Stomach smooth muscle (tissue), 2 donors: ENCODE measurements at regions not wholly inside any gene's neighbourhood (a gene's known extent, or its start where the extent isn't known, plus 50 kb on each side); places are given as distances from the start of the nearest gene placed in this dataset.

Source experiments
- H3K27ac ChIP-seq: one replicate; pipeline ENCODE4 v1.7.0; 2013; ENCODE audit warnings: mild to moderate bottlenecking, low read length, inconsistent platforms
- H3K27me3 ChIP-seq, 2 donors: one replicate each; pipeline ENCODE4 v1.7.0; 2013; ENCODE audit warnings: low read length in 2 of 2; ENCODE audit not compliant: insufficient read depth in 2 of 2, control insufficient read depth in 1 of 2
- H3K36me3 ChIP-seq, 2 donors: one replicate each; pipeline ENCODE4 v1.7.0; 2013; ENCODE audit warnings: low read length in 2 of 2; ENCODE audit not compliant: control insufficient read depth in 2 of 2, insufficient read depth in 2 of 2
- H3K4me1 ChIP-seq: one replicate; pipeline ENCODE4 v1.7.0; 2013; ENCODE audit warnings: low read length; ENCODE audit not compliant: control insufficient read depth, insufficient read depth
- H3K4me3 ChIP-seq, 2 donors: one replicate each; pipeline ENCODE4 v1.7.0; 2013; ENCODE audit warnings: low read length in 2 of 2
- H3K9ac ChIP-seq, 2 donors: one replicate each; pipeline ENCODE4 v1.7.0; 2013; ENCODE audit warnings: low read length in 2 of 2, mild to moderate bottlenecking in 1 of 2
- H3K9me3 ChIP-seq, 2 donors: one replicate each; pipeline ENCODE4 v1.7.0; 2013; ENCODE audit warnings: low read length in 2 of 2; ENCODE audit not compliant: control insufficient read depth in 2 of 2
- donor health status: healthy.
- donor health status: Pancreatic carcinoma.

- Histone ChIP-seq H3K9ac (no peak overlapping the region), H3K36me3 (no peaks in the 10 kb centered on the region), H3K27me3 (no peaks in the 10 kb centered on the region), H3K4me1 (no peaks in the 10 kb centered on the region), H3K4me3 (no peak overlapping the region), H3K9me3 (peaks cover 2 to 4% of the 10 kb centered on the region in 2 donors), H3K27ac (no peak overlapping the region)
Observed at GRCh38 chr10:20977300-20977699, 80.2 kb upstream of the NEBL start.

- no peaks in the 10 kb centered on the region for H3K27me3 ChIP-seq
Observed at GRCh38 chr10:20976891-20977290, 79.8 kb upstream of the NEBL start.

GRCh38 chr10:20976390-20976789, 79.3 kb upstream of the NEBL start:
- Histone ChIP-seq H3K27me3 (no peaks in the 10 kb centered on the region), H3K27ac (no peak overlapping the region), H3K4me1 (no peaks in the 10 kb centered on the region), H3K9me3 (peaks cover 0 to under 1% of the 10 kb centered on the region in 2 donors), H3K9ac (no peak overlapping the region), H3K4me3 (no peak overlapping the region), H3K36me3 (no peaks in the 10 kb centered on the region)

More at GRCh38 chr10:20976891-20977290, 79.8 kb upstream of the NEBL start:
- H3K4me1 ChIP-seq = no peaks in the 10 kb centered on the region
- H3K4me3 ChIP-seq = no peak overlapping the region
- no peak overlapping the region for H3K27ac ChIP-seq
- H3K9ac ChIP-seq = no peak overlapping the region
- no peaks in the 10 kb centered on the region for H3K36me3 ChIP-seq
- H3K9me3 ChIP-seq = peaks cover 2 to 4% of the 10 kb centered on the region in 2 donors

GRCh38 chr10:20975236-20975635, 78.1 kb upstream of the NEBL start:
- Histone ChIP-seq H3K27ac (no peak overlapping the region), H3K4me3 (no peak overlapping the region)

GRCh38 chr10:20972925-20973324, 75.8 kb upstream of the NEBL start:
- Histone ChIP-seq H3K9ac (no peak overlapping the region), H3K27ac (no peak overlapping the region), H3K4me1 (no peaks in the 10 kb centered on the region), H3K4me3 (no peak overlapping the region), H3K27me3 (no peaks in the 10 kb centered on the region), H3K9me3 (no peaks in the 10 kb centered on the region), H3K36me3 (no peaks in the 10 kb centered on the region)

More at GRCh38 chr10:20975236-20975635, 78.1 kb upstream of the NEBL start:
- H3K27me3 ChIP-seq = no peaks in the 10 kb centered on the region
- no peaks in the 10 kb centered on the region for H3K4me1 ChIP-seq
- no peaks in the 10 kb centered on the region for H3K36me3 ChIP-seq
- H3K9ac ChIP-seq = no peak overlapping the region
- H3K9me3 ChIP-seq = no peaks in the 10 kb centered on the region

- no peaks in the 10 kb centered on the region for H3K4me1 ChIP-seq
- no peaks in the 10 kb centered on the region for H3K9me3 ChIP-seq
- no peak overlapping the region for H3K4me3 ChIP-seq
- no peak overlapping the region for H3K9ac ChIP-seq
- H3K27me3 ChIP-seq = no peaks in the 10 kb centered on the region
- H3K36me3 ChIP-seq = no peaks in the 10 kb centered on the region
- no peak overlapping the region for H3K27ac ChIP-seq
Observed at GRCh38 chr10:20971901-20972300, 74.8 kb upstream of the NEBL start.

- H3K9me3 ChIP-seq = no peaks in the 10 kb centered on the region
- H3K27ac ChIP-seq = no peak overlapping the region
- no peak overlapping the region for H3K4me3 ChIP-seq
- H3K36me3 ChIP-seq = no peaks in the 10 kb centered on the region
- H3K27me3 ChIP-seq = no peaks in the 10 kb centered on the region
- no peaks in the 10 kb centered on the region for H3K4me1 ChIP-seq
- no peak overlapping the region for H3K9ac ChIP-seq
Observed at GRCh38 chr10:20970708-20971107, 73.6 kb upstream of the NEBL start.

- Histone ChIP-seq H3K27me3 (no peaks in the 10 kb centered on the region), H3K9me3 (no peaks in the 10 kb centered on the region), H3K4me3 (no peak overlapping the region), H3K36me3 (no peaks in the 10 kb centered on the region), H3K4me1 (no peaks in the 10 kb centered on the region), H3K27ac (no peak overlapping the region), H3K9ac (no peak overlapping the region)
Observed at GRCh38 chr10:20970044-20970443, 72.9 kb upstream of the NEBL start.

- H3K9ac ChIP-seq = no peak overlapping the region
- no peaks in the 10 kb centered on the region for H3K36me3 ChIP-seq
- peaks cover 0 to 2% of the 10 kb centered on the region in 2 donors for H3K27me3 ChIP-seq
- H3K4me1 ChIP-seq = no peaks in the 10 kb centered on the region
- peaks cover 0 to 4% of the 10 kb centered on the region in 2 donors for H3K9me3 ChIP-seq
- H3K27ac ChIP-seq = no peak overlapping the region
- H3K4me3 ChIP-seq = no peak overlapping the region
Observed at GRCh38 chr10:20966426-20966825, 69.3 kb upstream of the NEBL start.

GRCh38 chr10:20963721-20964595, 66.8 kb upstream of the NEBL start:
- H3K4me1 ChIP-seq = no peaks in the 10 kb centered on the region
- H3K27me3 ChIP-seq = peaks cover 0 to 3% of the 10 kb centered on the region in 2 donors
- H3K9me3 ChIP-seq = peaks cover 0 to 4% of the 10 kb centered on the region in 2 donors
- H3K36me3 ChIP-seq = no peaks in the 10 kb centered on the region
- no peak overlapping the region for H3K4me3 ChIP-seq
- H3K9ac ChIP-seq = no peak overlapping the region
- no peak overlapping the region for H3K27ac ChIP-seq

GRCh38 chr10:20963056-20963455, 65.9 kb upstream of the NEBL start:
- H3K4me3 ChIP-seq = no peak overlapping the region

More at GRCh38 chr10:20963056-20963455, 65.9 kb upstream of the NEBL start:
- Histone ChIP-seq H3K9me3 (peaks cover 0 to 4% of the 10 kb centered on the region in 2 donors), H3K36me3 (no peaks in the 10 kb centered on the region), H3K27me3 (peaks cover 0 to 3% of the 10 kb centered on the region in 2 donors), H3K4me1 (no peaks in the 10 kb centered on the region), H3K27ac (no peak overlapping the region), H3K9ac (no peak overlapping the region)
